ENCODE measurements at regions not wholly inside any gene's neighbourhood (a gene's known extent, or its start where the extent isn't known, plus 50 kb on each side); places are given as distances from the start of the nearest gene placed in this dataset.

DNA sequence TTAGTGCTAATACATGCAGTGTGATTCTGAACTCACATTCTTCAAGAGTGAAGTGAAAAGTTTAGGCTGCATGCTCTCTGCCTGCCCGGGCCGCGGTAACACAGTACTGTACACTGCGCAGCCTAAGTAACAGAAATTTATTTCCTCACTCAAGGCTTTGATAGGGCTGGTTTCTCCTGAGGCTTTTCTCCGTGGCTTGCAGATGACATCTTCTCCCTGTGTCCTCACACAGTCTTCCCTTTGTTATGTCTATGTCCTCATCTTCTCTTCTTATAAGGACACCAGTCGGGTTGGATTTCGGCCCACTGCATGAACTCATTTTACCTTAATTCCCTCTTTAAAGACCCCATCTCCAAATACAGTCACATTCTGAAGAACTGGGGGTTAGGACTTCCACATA lies 51.1 kb upstream of the TMEM170B start:
- DNase-seq (ENCODE audit: low spot score) (no peak), ATAC-seq (no peak)
- Mint-ChIP-seq H3K9me3 (no peaks in the 10 kb centered on the region), H3K36me3 (no peaks in the 10 kb centered on the region), H3K4me3 (no peak overlapping the region), H3K27ac (peak overlapping the region; percentile 33; the same call in 1 of the 2 replicates), H3K4me1 (peaks cover 15% of the 10 kb centered on the region), H3K27me3 (ENCODE audit: low read depth) (no peaks in the 10 kb centered on the region)
- ChIA-PET CTCF (interaction anchor here (1.2 kb wide), 1 partner anchor 177 kb away, joined by 4 read pairs; no protein-coding TSS in a partner anchor), POLR2A (no interaction called here)
- TF ChIP-seq, protein P1, sequence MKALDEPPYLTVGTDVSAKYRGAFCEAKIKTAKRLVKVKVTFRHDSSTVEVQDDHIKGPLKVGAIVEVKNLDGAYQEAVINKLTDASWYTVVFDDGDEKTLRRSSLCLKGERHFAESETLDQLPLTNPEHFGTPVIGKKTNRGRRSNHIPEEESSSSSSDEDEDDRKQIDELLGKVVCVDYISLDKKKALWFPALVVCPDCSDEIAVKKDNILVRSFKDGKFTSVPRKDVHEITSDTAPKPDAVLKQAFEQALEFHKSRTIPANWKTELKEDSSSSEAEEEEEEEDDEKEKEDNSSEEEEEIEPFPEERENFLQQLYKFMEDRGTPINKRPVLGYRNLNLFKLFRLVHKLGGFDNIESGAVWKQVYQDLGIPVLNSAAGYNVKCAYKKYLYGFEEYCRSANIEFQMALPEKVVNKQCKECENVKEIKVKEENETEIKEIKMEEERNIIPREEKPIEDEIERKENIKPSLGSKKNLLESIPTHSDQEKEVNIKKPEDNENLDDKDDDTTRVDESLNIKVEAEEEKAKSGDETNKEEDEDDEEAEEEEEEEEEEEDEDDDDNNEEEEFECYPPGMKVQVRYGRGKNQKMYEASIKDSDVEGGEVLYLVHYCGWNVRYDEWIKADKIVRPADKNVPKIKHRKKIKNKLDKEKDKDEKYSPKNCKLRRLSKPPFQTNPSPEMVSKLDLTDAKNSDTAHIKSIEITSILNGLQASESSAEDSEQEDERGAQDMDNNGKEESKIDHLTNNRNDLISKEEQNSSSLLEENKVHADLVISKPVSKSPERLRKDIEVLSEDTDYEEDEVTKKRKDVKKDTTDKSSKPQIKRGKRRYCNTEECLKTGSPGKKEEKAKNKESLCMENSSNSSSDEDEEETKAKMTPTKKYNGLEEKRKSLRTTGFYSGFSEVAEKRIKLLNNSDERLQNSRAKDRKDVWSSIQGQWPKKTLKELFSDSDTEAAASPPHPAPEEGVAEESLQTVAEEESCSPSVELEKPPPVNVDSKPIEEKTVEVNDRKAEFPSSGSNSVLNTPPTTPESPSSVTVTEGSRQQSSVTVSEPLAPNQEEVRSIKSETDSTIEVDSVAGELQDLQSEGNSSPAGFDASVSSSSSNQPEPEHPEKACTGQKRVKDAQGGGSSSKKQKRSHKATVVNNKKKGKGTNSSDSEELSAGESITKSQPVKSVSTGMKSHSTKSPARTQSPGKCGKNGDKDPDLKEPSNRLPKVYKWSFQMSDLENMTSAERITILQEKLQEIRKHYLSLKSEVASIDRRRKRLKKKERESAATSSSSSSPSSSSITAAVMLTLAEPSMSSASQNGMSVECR (CRISPR knock-in tag; IDR thresholded peaks at IDR 0.05; ENCODE audit: borderline replicate concordance) = no peak
- no peak for TF ChIP-seq ATF2 (CRISPR knock-in tag; IDR thresholded peaks at IDR 0.05; ENCODE audit: borderline replicate concordance, low read depth)
- no peak for TF ChIP-seq NR3C1 (CRISPR knock-in tag; conservative IDR thresholded peaks at IDR 0.05; ENCODE audit: low read depth)
- no peak for TF ChIP-seq ZNF121 (CRISPR knock-in tag; IDR thresholded peaks at IDR 0.05)
- TF ChIP-seq IRF2 (CRISPR knock-in tag; IDR thresholded peaks at IDR 0.05; ENCODE audit: borderline replicate concordance, low read depth) = no peak
- TF ChIP-seq, protein P2, sequence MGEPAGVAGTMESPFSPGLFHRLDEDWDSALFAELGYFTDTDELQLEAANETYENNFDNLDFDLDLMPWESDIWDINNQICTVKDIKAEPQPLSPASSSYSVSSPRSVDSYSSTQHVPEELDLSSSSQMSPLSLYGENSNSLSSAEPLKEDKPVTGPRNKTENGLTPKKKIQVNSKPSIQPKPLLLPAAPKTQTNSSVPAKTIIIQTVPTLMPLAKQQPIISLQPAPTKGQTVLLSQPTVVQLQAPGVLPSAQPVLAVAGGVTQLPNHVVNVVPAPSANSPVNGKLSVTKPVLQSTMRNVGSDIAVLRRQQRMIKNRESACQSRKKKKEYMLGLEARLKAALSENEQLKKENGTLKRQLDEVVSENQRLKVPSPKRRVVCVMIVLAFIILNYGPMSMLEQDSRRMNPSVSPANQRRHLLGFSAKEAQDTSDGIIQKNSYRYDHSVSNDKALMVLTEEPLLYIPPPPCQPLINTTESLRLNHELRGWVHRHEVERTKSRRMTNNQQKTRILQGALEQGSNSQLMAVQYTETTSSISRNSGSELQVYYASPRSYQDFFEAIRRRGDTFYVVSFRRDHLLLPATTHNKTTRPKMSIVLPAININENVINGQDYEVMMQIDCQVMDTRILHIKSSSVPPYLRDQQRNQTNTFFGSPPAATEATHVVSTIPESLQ (CRISPR knock-in tag; IDR thresholded peaks at IDR 0.05) = no peak
- TF ChIP-seq CREB1 (CRISPR knock-in tag; IDR thresholded peaks at IDR 0.05) = no peak
- TF ChIP-seq CREM (CRISPR knock-in tag; IDR thresholded peaks at IDR 0.05) = no peak
- no peak for TF ChIP-seq ZNF425 (CRISPR knock-in tag; conservative IDR thresholded peaks at IDR 0.05)
- TF ChIP-seq, protein P3, sequence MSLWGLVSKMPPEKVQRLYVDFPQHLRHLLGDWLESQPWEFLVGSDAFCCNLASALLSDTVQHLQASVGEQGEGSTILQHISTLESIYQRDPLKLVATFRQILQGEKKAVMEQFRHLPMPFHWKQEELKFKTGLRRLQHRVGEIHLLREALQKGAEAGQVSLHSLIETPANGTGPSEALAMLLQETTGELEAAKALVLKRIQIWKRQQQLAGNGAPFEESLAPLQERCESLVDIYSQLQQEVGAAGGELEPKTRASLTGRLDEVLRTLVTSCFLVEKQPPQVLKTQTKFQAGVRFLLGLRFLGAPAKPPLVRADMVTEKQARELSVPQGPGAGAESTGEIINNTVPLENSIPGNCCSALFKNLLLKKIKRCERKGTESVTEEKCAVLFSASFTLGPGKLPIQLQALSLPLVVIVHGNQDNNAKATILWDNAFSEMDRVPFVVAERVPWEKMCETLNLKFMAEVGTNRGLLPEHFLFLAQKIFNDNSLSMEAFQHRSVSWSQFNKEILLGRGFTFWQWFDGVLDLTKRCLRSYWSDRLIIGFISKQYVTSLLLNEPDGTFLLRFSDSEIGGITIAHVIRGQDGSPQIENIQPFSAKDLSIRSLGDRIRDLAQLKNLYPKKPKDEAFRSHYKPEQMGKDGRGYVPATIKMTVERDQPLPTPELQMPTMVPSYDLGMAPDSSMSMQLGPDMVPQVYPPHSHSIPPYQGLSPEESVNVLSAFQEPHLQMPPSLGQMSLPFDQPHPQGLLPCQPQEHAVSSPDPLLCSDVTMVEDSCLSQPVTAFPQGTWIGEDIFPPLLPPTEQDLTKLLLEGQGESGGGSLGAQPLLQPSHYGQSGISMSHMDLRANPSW (CRISPR knock-in tag; conservative IDR thresholded peaks at IDR 0.05; ENCODE audit: low read depth) = no peak
- TF ChIP-seq, protein P4, sequence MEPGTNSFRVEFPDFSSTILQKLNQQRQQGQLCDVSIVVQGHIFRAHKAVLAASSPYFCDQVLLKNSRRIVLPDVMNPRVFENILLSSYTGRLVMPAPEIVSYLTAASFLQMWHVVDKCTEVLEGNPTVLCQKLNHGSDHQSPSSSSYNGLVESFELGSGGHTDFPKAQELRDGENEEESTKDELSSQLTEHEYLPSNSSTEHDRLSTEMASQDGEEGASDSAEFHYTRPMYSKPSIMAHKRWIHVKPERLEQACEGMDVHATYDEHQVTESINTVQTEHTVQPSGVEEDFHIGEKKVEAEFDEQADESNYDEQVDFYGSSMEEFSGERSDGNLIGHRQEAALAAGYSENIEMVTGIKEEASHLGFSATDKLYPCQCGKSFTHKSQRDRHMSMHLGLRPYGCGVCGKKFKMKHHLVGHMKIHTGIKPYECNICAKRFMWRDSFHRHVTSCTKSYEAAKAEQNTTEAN (CRISPR knock-in tag; IDR thresholded peaks at IDR 0.05) = no peak
- TF ChIP-seq TEAD1 (CRISPR knock-in tag; IDR thresholded peaks at IDR 0.05) = no peak
- no peak for TF ChIP-seq ZNF423 (CRISPR knock-in tag; IDR thresholded peaks at IDR 0.05)
- TF ChIP-seq ZNF263 (CRISPR knock-in tag; IDR thresholded peaks at IDR 0.05; ENCODE audit: low read depth) = no peak
- no peak for TF ChIP-seq ZNF416 (CRISPR knock-in tag; IDR thresholded peaks at IDR 0.05)
- no peak for TF ChIP-seq ZNF396 (CRISPR knock-in tag; IDR thresholded peaks at IDR 0.05; ENCODE audit: borderline replicate concordance)

Data from WTC11 (cell line).